GM15510 (cell line): ENCODE measurements at regions not wholly inside any gene's neighbourhood (a gene's known extent, or its start where the extent isn't known, plus 50 kb on each side); places are given as distances from the start of the nearest gene placed in this dataset.

Experiments
- POLR2A ChIP-seq: IDR thresholded peaks from 3 replicates; pipeline ENCODE4 v1.6.1; 2011; ENCODE audit warnings: borderline replicate concordance; ENCODE audit not compliant: insufficient read length; ENCODE audit errors: extremely low read depth

GRCh38 chr2:118387509-118387908 is 299.2 kb downstream of the INSIG2 start:
- no peak for TF ChIP-seq POLR2A

DNA sequence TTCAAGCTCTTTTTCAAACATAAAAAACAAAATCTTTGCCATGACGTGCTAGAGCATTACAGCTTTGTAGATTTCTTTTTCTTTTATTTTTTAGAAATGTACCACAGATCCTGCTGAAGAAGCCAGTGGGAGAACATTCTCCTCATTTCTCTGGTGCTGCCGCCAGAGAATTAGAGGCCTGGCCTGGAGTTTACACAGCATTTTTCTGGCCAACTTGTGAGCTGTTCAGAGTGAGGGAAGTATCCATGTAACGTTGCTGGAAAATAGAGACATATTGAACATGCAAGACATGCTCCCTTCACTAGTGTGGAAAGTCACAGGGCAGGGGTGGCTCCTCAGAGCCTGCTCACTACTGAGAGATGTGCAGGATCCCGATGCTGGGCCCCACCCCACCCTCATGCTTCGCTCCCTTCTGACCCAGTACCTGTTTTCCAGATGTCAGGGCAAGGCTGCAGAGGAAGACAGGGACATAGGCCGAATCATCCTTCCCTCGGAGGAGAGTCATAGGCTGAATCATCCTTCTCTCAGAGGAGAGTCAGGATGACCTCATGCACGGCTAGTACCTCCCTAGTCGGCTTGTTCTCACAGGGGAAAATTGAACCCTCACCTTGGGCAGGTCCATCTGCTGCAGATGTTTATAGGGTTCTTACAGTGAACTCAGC is 298.5 kb downstream of the INSIG2 start:
- TF ChIP-seq POLR2A: no peak

GRCh38 chr2:118380915-118381653 is 292.8 kb downstream of the INSIG2 start:
- no peak for TF ChIP-seq POLR2A

GRCh38 chr2:118375907-118376485 is 287.7 kb downstream of the INSIG2 start:
- no peak for TF ChIP-seq POLR2A

- TF ChIP-seq POLR2A: no peak
Observed at GRCh38 chr2:118374974-118375755, 286.9 kb downstream of the INSIG2 start.

GRCh38 chr2:118372886-118373830 is 284.9 kb downstream of the INSIG2 start:
- TF ChIP-seq POLR2A: no peak

DNA sequence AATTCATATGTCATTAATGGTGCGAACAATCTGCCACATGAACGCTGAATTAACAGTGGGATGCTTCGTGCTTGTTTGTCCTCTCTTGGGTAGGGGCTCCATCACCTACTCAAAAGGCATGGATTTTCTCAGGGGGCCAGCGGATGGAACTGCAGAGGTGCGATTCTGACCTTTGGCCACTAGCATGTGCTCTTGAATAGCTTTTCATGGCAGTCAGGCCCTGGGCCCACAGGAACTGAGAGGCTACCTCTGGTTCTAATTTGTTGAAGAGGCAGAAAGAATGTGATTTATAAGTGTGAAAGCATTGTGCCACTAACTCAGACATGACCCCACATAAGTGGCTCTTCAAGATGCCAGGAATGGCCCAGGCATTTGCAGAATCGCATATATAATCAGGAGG is 283.2 kb downstream of the INSIG2 start:
- no peak for TF ChIP-seq POLR2A

- TF ChIP-seq POLR2A: no peak
Observed at GRCh38 chr2:118363604-118364003, 275.3 kb downstream of the INSIG2 start.

GRCh38 chr2:118356051-118356450 is 267.8 kb downstream of the INSIG2 start:
- TF ChIP-seq POLR2A: no peak

DNA sequence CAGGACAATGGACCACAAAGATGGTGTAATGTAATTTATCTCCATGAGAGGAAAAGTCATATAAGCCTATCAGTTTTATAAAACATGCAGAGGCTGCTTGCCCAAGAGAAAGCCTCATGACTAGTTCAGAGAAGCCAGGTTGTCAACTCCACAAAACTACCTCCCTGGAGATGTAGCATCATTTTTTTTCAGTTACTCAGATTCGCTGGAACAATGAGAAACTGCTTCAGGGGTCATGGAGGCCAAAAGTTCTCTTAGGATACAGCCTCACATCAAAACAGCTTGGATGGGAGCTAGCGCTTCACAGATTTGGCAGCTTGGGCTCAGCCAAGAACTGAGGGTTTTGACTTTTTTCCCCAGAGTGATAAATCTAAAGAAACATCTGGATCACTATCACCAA is 263.5 kb downstream of the INSIG2 start:
- no peak for TF ChIP-seq POLR2A

GRCh38 chr2:118350621-118351020 is 262.4 kb downstream of the INSIG2 start:
- no peak for TF ChIP-seq POLR2A

DNA sequence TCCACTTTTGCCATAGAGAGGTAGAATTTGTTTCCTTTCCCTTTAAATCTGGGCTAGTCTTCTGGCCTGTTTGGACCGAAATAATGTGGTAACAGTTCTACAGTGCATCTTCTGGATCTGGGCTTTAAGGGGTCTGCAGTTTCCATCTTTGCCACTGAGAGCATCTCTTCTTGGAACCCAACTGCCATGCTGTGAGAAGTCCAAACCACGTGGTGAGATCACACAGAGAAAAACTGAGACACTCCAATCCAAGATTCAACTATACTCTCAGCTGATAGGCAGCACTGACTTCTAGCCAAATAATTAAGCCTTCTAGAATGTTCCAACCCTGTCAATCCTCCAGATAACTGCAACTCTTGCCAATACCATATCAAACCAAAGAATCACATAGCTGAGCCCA is 261.1 kb downstream of the INSIG2 start:
- no peak for TF ChIP-seq POLR2A

GRCh38 chr2:118348380-118349034 is 260.2 kb downstream of the INSIG2 start:
- no peak for TF ChIP-seq POLR2A

GRCh38 chr2:118345465-118345864 is 257.2 kb downstream of the INSIG2 start:
- TF ChIP-seq POLR2A: no peak

- no peak for TF ChIP-seq POLR2A
Observed at GRCh38 chr2:118340103-118340502, 251.8 kb downstream of the INSIG2 start.

GRCh38 chr2:118339386-118339785 is 251.1 kb downstream of the INSIG2 start:
- TF ChIP-seq POLR2A: no peak
